HG03442 (cell line): ENCODE measurements at regions not wholly inside any gene's neighbourhood (a gene's known extent, or its start where the extent isn't known, plus 50 kb on each side); places are given as distances from the start of the nearest gene placed in this dataset.

Experiments used
- ATAC-seq: cut with Tn5 transposase; IDR thresholded peaks from one replicate; pipeline ENCODE4 v1.9.1; 2021; ENCODE audit warnings: mild to moderate bottlenecking, moderate library complexity; ENCODE audit not compliant: unreplicated experiment

GRCh38 chr9:12874395-12874794 lies 99.6 kb downstream of the LURAP1L start:
- ATAC-seq = no peak

GRCh38 chr9:12875191-12875590 lies 100.4 kb downstream of the LURAP1L start:
- ATAC-seq = no peak

DNA sequence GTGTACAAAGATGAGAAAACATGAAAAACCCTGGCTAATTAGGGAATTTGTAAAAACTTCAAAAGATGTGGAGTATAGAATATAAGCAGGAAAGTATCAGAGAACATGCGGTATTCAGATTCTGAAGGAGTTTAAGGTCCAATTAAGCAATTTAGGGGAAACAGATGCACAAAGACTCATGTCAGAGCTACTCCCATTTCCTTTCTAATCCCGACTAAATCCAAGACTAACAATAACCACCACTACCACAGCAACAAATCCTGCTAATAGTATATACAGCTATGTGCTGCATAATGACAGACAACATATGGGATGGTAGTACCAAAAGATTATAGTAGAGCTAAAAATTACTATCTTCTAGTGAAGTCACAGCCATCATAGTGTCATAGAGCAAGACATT lies 102.1 kb downstream of the LURAP1L start:
- no peak for ATAC-seq

- no peak for ATAC-seq
Observed at GRCh38 chr9:12878351-12878978, 103.6 kb downstream of the LURAP1L start.

DNA sequence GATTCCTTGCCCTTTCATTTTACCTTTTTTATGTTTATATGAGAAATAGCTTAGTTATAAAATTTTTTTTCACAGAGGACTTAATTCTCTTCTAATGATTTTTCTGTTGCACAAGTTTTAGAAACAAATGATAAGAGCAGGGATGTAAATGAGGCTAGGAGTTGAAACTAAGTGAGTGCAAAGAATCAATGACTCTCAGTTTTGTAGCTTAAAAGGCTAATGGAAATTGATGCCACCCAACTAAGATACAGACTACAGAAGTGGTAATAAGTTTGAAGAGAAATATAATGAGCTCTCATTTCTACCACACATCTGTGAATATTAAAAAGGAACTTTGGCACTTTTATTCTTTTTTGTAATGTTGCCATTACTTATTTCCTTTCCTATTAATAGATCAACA lies 105.1 kb downstream of the LURAP1L start:
- ATAC-seq = no peak

GRCh38 chr9:12880406-12881015 lies 105.7 kb downstream of the LURAP1L start:
- ATAC-seq = no peak

DNA sequence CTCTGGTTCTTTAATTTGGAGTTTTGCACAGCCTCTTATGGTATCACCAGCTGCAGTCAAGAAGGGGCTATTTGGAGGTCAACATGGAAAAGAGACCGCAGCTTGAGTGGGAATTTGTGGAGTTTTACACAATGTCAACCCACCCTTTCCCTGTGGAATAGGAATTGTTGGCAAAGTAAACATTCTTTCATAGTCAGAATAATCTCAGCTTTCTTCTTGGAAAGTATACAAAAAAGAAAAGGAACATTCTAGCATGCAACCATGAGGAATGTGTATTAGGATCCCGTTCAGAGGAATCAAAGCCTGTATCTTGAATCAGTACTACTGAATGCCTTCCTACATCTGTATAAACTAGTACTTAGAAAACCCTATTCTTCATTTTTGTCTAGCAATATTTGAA lies 107.6 kb downstream of the LURAP1L start:
- ATAC-seq = no peak

DNA sequence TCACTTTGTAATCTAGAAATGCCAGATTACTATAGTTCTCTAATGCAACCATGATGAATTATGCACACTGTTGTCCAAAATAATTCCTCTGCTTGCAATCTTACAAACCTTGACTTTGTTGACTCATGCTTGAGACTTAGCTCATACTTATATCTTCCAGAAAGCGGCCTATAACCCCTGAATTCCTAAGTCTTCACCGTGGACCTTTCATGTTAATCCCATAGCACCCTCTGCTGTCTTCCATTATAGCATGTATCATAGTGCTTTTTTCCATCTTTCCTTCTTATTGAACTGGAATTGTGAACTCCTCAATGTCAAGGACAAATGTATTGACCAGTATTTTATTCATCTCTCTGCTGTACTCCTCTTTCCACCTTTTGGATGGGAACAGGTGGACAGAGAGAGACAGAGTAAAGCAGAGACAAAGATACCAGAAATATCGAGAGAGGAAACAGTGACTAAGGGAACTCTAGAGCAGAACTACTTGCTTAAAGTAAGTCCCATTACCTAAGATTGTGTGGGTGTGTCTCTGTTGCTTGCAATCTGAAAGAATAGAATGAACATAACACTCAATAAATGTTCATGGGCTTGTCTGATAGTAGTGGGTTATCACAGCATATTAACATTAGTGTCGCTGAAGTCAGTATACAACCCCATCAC lies 110.0 kb downstream of the LURAP1L start:
- no peak for ATAC-seq

GRCh38 chr9:12889402-12890106 lies 114.7 kb downstream of the LURAP1L start:
- no peak for ATAC-seq

DNA sequence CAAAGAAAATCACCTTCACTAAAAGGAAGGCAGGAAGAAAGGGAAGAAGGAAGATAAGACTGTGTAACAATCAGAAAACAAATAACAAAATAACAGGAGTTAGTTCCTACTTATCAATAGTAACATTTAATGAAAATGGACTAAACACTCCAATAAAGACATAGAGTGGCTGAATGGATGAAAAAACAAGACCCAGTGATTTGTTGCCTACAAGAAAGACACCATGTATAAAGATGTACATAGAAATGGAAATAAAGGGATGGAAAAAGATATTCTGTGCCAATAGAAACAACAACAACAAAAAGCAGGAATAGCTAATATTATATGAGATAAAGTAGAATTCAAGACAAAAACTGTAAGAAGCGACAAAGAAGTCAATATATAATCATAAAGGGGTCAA lies 116.8 kb downstream of the LURAP1L start:
- ATAC-seq = no peak

GRCh38 chr9:12903316-12903715 lies 128.5 kb downstream of the LURAP1L start:
- no peak for ATAC-seq

DNA sequence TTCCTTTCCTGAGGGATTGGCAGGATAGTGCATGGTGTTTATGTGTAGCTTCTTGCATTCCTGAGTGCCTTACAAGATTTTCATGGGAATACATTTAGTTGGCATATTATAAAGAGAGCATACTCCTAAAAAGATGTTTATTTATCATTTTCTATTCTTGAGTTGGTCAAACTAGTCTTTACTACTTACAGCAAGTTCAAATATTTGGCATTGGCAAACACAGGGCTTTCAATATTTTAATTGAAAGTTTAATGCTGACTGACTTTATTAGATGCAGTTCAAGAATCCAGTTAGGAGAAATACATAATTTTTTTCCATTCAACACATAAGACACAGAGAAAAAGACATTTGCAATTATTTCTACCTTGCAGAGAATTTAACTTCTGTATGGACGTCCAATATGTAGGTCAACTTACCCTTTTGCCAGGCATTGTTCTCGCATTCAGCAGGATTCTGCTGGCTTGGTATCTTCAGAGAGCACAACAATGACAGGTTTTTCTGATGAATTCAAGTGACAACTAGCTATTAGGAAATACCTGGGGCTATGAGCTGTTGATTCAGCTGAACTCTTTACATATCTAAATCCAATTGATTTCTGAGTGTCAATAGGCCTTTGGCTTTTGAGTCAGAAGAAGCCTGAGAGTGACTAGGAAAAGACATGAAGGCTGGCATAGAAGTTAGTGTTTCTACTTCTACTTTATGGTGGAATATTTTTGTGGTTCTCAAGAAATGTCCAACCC lies 129.6 kb downstream of the LURAP1L start:
- ATAC-seq = no peak

DNA sequence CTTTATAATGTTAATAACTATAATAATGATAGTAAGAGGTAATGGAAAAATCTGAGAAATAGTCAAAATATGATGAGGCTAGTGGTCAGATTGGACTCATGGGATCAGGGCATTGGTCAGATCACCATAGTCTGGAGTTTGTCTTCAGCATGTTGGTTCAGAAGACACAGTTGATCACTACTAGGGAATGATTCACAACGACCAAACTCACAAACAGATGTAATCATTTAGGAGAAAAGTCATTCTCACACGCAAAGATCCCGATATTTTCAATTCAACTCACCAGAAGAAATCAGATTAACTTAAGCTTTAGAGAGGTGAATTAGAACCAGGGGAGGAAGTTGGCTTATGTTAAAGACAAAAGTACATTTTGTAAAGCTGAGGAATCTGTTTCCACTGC lies 131.8 kb downstream of the LURAP1L start:
- ATAC-seq = no peak

GRCh38 chr9:12908895-12909294 lies 134.1 kb downstream of the LURAP1L start:
- ATAC-seq = no peak

DNA sequence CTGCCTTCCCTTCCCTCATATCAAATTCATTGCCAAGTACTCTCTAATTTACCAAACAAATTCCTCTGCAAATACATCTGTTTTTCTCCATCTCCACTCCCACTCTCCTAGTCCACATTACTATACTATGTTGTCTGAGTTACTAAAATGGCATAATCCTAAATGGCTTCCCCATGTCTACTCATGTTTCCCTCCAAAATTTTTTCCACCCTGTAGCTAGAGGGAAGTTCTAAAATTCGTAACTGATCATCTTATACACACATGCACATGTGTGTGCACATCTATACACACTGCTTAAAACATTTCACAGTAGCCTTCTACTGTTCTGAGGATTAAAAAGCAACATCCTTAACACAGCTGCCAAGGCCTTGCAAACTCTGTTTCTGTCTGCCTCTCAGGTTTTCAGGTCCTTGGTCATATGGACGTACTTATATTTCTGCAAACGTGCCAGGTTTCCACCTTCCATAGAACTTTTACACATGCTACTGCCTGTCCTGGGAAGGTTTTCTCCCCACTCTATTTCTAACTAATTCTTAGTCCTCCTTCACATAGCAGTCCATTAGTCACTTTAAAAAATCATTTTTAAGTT lies 140.6 kb downstream of the LURAP1L start:
- ATAC-seq = no peak

- ATAC-seq = no peak
Observed at GRCh38 chr9:12916042-12916441, 141.2 kb downstream of the LURAP1L start.

DNA sequence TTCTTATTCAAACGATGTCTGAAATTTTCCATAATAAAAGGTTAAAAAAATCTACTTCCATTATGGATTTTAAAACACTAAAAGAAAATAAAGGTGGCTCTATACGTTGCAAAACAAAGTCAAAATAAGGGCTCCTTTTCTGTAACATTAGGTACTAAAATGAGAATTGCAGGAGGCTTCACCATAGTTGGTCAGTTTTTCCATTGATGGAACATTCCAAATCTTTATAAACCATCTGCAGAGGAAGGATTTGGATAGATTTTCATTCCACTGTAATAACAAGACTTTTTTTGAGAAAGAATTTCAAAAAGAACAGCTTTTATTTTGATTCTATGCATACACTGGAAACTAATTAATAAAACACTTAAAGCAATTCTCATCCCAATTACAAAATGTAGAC lies 145.6 kb downstream of the LURAP1L start:
- ATAC-seq = no peak

DNA sequence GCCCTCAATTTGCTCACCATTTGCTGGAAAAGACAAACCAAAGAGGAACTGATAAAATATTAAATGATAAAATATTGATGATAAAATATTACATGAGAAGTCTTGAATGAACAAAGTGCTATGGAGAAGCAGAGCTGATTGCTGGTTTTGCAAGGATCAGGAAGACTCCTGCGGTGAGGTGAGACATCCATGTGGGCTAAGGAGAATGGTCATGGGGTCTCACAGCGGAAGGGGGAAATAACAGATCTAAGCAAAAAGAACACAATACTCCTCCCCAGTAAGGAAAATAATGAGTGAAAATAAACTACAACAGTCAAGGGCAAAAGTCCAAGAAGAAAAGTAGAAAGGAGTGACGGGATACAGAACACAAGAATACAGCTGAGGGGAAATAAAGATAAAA lies 146.8 kb downstream of the LURAP1L start:
- no peak for ATAC-seq

DNA sequence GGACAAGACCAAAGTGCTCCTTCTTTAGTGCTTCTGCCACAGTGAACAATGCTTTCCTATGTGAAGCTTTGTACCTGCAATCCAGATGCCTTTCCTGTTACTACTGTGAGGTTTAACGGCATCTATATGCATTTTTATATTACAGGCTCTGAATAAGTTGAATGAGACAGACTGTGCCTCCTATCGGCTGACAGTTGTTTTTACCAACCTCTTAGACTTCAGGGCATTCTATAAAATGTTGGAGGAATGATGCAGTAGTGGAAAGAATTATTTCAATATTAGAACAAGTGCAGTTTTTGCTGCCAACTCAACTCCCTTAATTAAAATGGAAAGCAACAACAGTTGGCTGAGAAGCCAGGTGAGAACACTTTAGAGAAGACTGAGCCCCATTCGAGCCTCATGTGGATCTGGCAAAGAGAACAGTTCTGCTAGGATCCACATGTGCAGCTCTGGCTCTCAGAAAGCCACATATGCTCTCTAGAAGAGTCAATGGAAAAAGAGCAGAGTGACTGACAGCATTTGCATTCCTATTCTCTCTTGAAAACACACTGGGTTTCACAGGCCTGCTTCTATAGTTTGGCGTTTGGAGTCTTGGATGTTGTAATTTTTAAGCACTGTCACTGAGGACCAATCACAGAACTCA lies 147.5 kb downstream of the LURAP1L start:
- ATAC-seq = no peak

DNA sequence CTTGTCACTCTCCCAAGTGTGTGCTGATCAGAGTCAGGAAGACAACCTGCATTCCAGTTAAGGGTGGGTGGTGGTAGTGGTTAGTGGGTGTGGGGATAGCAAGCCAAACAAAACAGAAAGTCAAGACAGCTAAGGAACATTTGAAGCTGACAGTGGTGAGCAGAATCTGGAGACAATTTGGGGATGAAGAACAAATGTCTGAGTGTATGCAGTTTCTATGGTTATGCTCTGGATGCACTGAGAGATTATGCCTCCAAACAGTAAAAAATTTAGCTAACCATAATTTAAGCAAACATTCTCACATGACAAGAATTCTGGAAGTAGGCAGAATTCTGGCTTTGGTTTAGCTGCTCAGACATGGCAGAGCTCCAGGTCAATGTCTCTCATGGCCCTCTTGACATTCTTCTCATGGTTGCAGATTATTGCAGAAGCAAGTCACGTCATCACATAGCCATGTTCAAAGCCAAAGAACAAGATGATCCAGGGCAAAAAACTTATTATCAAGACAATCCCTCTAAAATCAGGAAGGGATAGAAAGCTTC lies 148.7 kb downstream of the LURAP1L start:
- no peak for ATAC-seq
